H9 (cell line): ENCODE measurements at regions not wholly inside any gene's neighbourhood (a gene's known extent, or its start where the extent isn't known, plus 50 kb on each side); places are given as distances from the start of the nearest gene placed in this dataset.

Source experiments
- DNase-seq: peaks from one replicate; pipeline ENCODE4 v3.0.0-alpha.2; 2017
- H2AFZ ChIP-seq: one replicate; pipeline ENCODE4 v1.6.1; 2013; ENCODE audit warnings: mild to moderate bottlenecking, low read length, control low read depth, moderate library complexity
- H2AK5ac ChIP-seq: 2 replicates; pipeline ENCODE4 v1.6.1; 2013; ENCODE audit warnings: low read length, control low read depth, mixed read lengths; ENCODE audit not compliant: insufficient read length
- H2BK120ac ChIP-seq: one replicate; pipeline ENCODE4 v1.6.1; 2013; ENCODE audit warnings: low read depth, mild to moderate bottlenecking, low read length, control low read depth, inconsistent platforms; ENCODE audit not compliant: poor library complexity, severe bottlenecking
- H2BK12ac ChIP-seq: 2 replicates; pipeline ENCODE4 v1.6.1; 2013; ENCODE audit warnings: low read length, control low read depth, mixed read lengths, low read depth; ENCODE audit not compliant: insufficient read length
- H2BK15ac ChIP-seq: 2 replicates; pipeline ENCODE4 v1.6.1; 2013; ENCODE audit warnings: low read depth, low read length, control low read depth
- H2BK20ac ChIP-seq: one replicate; pipeline ENCODE4 v1.6.1; 2013; ENCODE audit warnings: low read depth, mild to moderate bottlenecking, low read length, control low read depth, inconsistent platforms; ENCODE audit not compliant: poor library complexity, severe bottlenecking
- H2BK5ac ChIP-seq: 2 replicates; pipeline ENCODE4 v1.6.1; 2013; ENCODE audit warnings: low read length, control low read depth, mixed read lengths; ENCODE audit not compliant: insufficient read length
- H3K14ac ChIP-seq: 2 replicates; pipeline ENCODE4 v1.6.1; 2013; ENCODE audit warnings: low read length, control low read depth; ENCODE audit not compliant: insufficient read depth
- H3K18ac ChIP-seq: 2 replicates; pipeline ENCODE4 v1.6.1; 2013; ENCODE audit warnings: low read depth, mild to moderate bottlenecking, mixed read lengths, low read length, control low read depth; ENCODE audit not compliant: insufficient read length
- H3K23ac ChIP-seq: 2 replicates; pipeline ENCODE4 v1.6.1; 2013; ENCODE audit warnings: low read length, control low read depth, mixed read lengths, low read depth; ENCODE audit not compliant: insufficient read length
- H3K23me2 ChIP-seq: 2 replicates; pipeline ENCODE4 v1.6.1; 2013; ENCODE audit warnings: low read depth, mild to moderate bottlenecking, mixed read lengths, low read length, control low read depth; ENCODE audit not compliant: insufficient read length, poor library complexity, severe bottlenecking
- H3K27ac ChIP-seq: 2 replicates; pipeline ENCODE4 v1.5.1; 2013; ENCODE audit warnings: low read length, control low read depth, mixed read lengths, low read depth; ENCODE audit not compliant: insufficient read length
- H3K27me3 ChIP-seq: 2 replicates; pipeline ENCODE4 v1.6.1; 2013; ENCODE audit warnings: low read length, control low read depth, inconsistent platforms; ENCODE audit not compliant: insufficient read depth
- H3K4ac ChIP-seq: 2 replicates; pipeline ENCODE4 v1.6.1; 2013; ENCODE audit warnings: low read depth, mild to moderate bottlenecking, control low read depth, inconsistent platforms, low read length, moderate library complexity
- H3K4me1 ChIP-seq: 2 replicates; pipeline ENCODE4 v1.6.1; 2013; ENCODE audit warnings: low read length, control low read depth, inconsistent platforms; ENCODE audit not compliant: insufficient read depth
- H3K4me2 ChIP-seq: 2 replicates; pipeline ENCODE4 v1.6.1; 2013; ENCODE audit warnings: low read length, control low read depth, mixed read lengths; ENCODE audit not compliant: insufficient read length, insufficient read depth
- H3K56ac ChIP-seq: 2 replicates; pipeline ENCODE4 v1.6.1; 2013; ENCODE audit warnings: low read depth, mild to moderate bottlenecking, mixed read lengths, low read length, control low read depth; ENCODE audit not compliant: insufficient read length
- H3K79me1 ChIP-seq: 2 replicates; pipeline ENCODE4 v1.6.1; 2013; ENCODE audit warnings: low read depth, mild to moderate bottlenecking, moderate library complexity, low read length, control low read depth, inconsistent platforms; ENCODE audit not compliant: insufficient read depth, poor library complexity, severe bottlenecking
- H3K79me2 ChIP-seq: 2 replicates; pipeline ENCODE4 v1.6.1; 2013; ENCODE audit warnings: low read length, control low read depth, inconsistent platforms; ENCODE audit not compliant: insufficient read depth
- H3K9ac ChIP-seq: 2 replicates; pipeline ENCODE4 v1.6.1; 2013; ENCODE audit warnings: low read length, control low read depth, mixed read lengths; ENCODE audit not compliant: insufficient read length; ENCODE audit errors: extremely low read depth
- H3K9me3 ChIP-seq: one replicate; pipeline ENCODE4 v1.6.1; 2013; ENCODE audit warnings: low read depth, low read length, inconsistent platforms; ENCODE audit not compliant: control insufficient read depth
- H3T11ph ChIP-seq: one replicate; pipeline ENCODE4 v1.6.1; 2013; ENCODE audit warnings: mild to moderate bottlenecking, low read length, control low read depth, inconsistent platforms
- H4K20me1 ChIP-seq: one replicate; pipeline ENCODE4 v1.6.1; 2013; ENCODE audit not compliant: control insufficient read depth, insufficient read length, insufficient read depth
- H4K5ac ChIP-seq: 2 replicates; pipeline ENCODE4 v1.6.1; 2013; ENCODE audit warnings: low read depth, mild to moderate bottlenecking, mixed read lengths, low read length, control low read depth; ENCODE audit not compliant: insufficient read length
- H4K8ac ChIP-seq: replicated peaks from 2 replicates; pipeline ENCODE4 v1.6.1; 2013; ENCODE audit warnings: low read length, control low read depth, mixed read lengths, low read depth; ENCODE audit not compliant: insufficient read length
- H4K91ac ChIP-seq: 2 replicates; pipeline ENCODE4 v1.6.1; 2013; ENCODE audit warnings: low read depth, mild to moderate bottlenecking, moderate library complexity, mixed read lengths, low read length, control low read depth; ENCODE audit not compliant: insufficient read length
- H3K27ac Mint-ChIP-seq, 3 experiments: 2 replicates in 2 of 3; 3 replicates in 1 of 3; pipeline ENCODE4 v1.8.0; 2020 to 2021; ENCODE audit warnings: mixed read lengths in 3 of 3, mild to moderate bottlenecking in 1 of 3, moderate library complexity in 1 of 3
- H3K27me3 Mint-ChIP-seq: 2 replicates; pipeline ENCODE4 v1.8.0; 2021; ENCODE audit warnings: low read depth, mild to moderate bottlenecking, moderate library complexity, mixed read lengths
- H3K36me3 Mint-ChIP-seq, 3 experiments: 2 replicates in 2 of 3; 3 replicates in 1 of 3; pipeline ENCODE4 v1.8.0; 2020 to 2021; ENCODE audit warnings: low read depth in 3 of 3, mixed read lengths in 3 of 3; ENCODE audit not compliant: insufficient read depth in 1 of 3
- H3K4me1 Mint-ChIP-seq, 2 experiments: 2 replicates each; pipeline ENCODE4 v1.8.0; 2020; ENCODE audit warnings: mixed read lengths in 2 of 2
- H3K4me3 Mint-ChIP-seq, 2 experiments: 2 replicates in 1 of 2; 3 replicates in 1 of 2; pipeline ENCODE4 v1.8.0; 2020 to 2021; ENCODE audit warnings: mild to moderate bottlenecking in 2 of 2, mixed read lengths in 2 of 2, moderate library complexity in 1 of 2
- H3K9me3 Mint-ChIP-seq, 2 experiments: 2 replicates in 1 of 2; 3 replicates in 1 of 2; pipeline ENCODE4 v1.8.0; 2020; ENCODE audit warnings: mild to moderate bottlenecking in 2 of 2, mixed read lengths in 2 of 2, moderate library complexity in 1 of 2
- CTCF ChIP-seq: fragments of 200-600 bp; sonication (generic); conservative IDR thresholded peaks from 3 replicates; pipeline ENCODE4 v1.8.0; 2021; ENCODE audit warnings: antibody characterized with exemption, mild to moderate bottlenecking
- WGBS: extraction: QIAGEN DNeasy Blood & Tissue Kit; methylation state at CpG from one replicate; pipeline ENCODE4 v1.1.7; 2013; ENCODE audit warnings: missing lambda C conversion rate, low lambda C conversion rate, mixed read lengths; ENCODE audit not compliant: insufficient read length; ENCODE audit errors: extremely low coverage; 5-methylcytosine and 5-hydroxymethylcytosine counted together

- Histone ChIP-seq H4K8ac (no peak overlapping the region), H2BK12ac (no peak overlapping the region), H3K18ac (no peak overlapping the region), H3K79me2 (no peaks in the 10 kb centered on the region), H2AFZ (no peak overlapping the region), H4K5ac (no peak overlapping the region), H2BK15ac (no peak overlapping the region), H3T11ph (no peak overlapping the region), H3K14ac (no peak overlapping the region), H3K56ac (no peak overlapping the region), H3K9ac (no peak overlapping the region), H3K23ac (no peak overlapping the region), H2AK5ac (no peak overlapping the region), H4K20me1 (no peaks in the 10 kb centered on the region), H2BK20ac (no peak overlapping the region), H3K79me1 (no peaks in the 10 kb centered on the region), H3K23me2 (no peaks in the 10 kb centered on the region), H4K91ac (no peak overlapping the region), H3K4me1 (peaks cover 24% of the 10 kb centered on the region; the same call in 1 of the 2 replicates), H3K27ac (no peak overlapping the region), H3K4me2 (no peak overlapping the region), H2BK5ac (no peak overlapping the region), H3K4ac (no peak overlapping the region), H3K9me3 (no peaks in the 10 kb centered on the region), H3K27me3 (no peaks in the 10 kb centered on the region), H2BK120ac (no peak overlapping the region)
- Mint-ChIP-seq H3K4me3 (no peak overlapping the region), H3K27me3 (no peaks in the 10 kb centered on the region), H3K4me1 (peaks cover 47 to 54% of the 10 kb centered on the region in 2 experiments), H3K27ac (peak overlapping the region; percentile 49 to 83 (median 74); a peak in 5 of 7 replicates), H3K9me3 (no peaks in the 10 kb centered on the region), H3K36me3 (peaks cover 2 to 7% (median 5%) of the 10 kb centered on the region in 3 experiments; a peak in 4 of 7 replicates)
- no CpG with 5 or more reads among the region's 10 CpGs for WGBS
- no peak for TF ChIP-seq CTCF
- DNase-seq, result no peak
Observed at GRCh38 chr15:62757535-62757934, 285.0 kb upstream of the TPM1 start.
